Testis (tissue), 2 donors: ENCODE measurements at regions not wholly inside any gene's neighbourhood (a gene's known extent, or its start where the extent isn't known, plus 50 kb on each side); places are given as distances from the start of the nearest gene placed in this dataset.

Experiments
- POLR2A ChIP-seq: fragments of 450-650 bp; IDR thresholded peaks from one replicate; pipeline ENCODE4 v1.6.1; 2017; ENCODE audit warnings: antibody characterized with exemption, mild to moderate bottlenecking, moderate library complexity
- TF ChIP-seq, protein P1 (sequence below), 3 experiments: fragments of 450-650 bp in 2 of 3; fragments of 200-600 bp in 1 of 3; sonication (generic) in 1 of 3; IDR thresholded peaks; one replicate each; pipeline ENCODE4 v1.5.1; 2016 to 2019; ENCODE audit warnings: antibody characterized with exemption in 3 of 3, mild to moderate bottlenecking in 2 of 3, moderate library complexity in 1 of 3

DNA sequence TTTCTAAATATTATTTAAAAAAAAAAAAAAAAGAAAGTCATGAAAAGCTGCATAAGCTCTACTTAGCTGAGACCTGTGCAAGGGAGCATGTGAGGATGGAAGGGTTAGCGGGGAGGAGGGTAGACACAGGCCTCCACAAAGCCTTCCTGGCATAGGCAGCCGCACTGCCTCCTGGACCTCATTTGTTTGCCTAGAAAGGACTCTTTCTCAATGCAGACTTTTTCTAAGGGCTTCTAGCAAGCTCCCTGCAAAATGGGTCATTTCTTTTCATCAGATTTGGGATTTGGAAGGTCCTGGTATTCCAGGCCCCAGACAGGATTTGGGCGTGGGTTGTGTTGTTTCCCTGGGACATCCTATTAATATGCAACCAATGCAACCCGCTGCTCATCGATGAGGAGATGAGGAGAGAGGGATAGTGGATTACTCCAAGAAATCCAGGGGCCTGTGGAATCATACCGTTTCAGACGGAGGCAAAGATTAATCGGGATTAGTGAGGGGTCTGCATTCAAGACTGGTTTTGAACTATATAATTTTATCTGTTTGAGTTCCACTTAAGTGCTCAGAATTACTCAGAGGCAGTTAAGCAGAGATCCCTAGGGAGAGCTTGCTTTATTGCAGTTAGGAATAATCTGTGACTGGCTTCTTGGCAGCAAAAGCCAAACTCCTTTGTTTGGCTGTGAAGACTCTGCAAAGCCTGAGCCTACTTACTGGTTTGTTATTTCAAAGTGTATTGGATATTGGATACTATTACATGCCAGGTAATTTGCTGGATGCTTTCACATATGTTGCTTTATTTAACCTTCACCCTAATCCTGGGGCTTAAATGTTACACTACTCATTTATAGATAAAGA lies 106.9 kb upstream of the NAV2 start:
- TF ChIP-seq, protein P1, sequence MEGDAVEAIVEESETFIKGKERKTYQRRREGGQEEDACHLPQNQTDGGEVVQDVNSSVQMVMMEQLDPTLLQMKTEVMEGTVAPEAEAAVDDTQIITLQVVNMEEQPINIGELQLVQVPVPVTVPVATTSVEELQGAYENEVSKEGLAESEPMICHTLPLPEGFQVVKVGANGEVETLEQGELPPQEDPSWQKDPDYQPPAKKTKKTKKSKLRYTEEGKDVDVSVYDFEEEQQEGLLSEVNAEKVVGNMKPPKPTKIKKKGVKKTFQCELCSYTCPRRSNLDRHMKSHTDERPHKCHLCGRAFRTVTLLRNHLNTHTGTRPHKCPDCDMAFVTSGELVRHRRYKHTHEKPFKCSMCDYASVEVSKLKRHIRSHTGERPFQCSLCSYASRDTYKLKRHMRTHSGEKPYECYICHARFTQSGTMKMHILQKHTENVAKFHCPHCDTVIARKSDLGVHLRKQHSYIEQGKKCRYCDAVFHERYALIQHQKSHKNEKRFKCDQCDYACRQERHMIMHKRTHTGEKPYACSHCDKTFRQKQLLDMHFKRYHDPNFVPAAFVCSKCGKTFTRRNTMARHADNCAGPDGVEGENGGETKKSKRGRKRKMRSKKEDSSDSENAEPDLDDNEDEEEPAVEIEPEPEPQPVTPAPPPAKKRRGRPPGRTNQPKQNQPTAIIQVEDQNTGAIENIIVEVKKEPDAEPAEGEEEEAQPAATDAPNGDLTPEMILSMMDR (IDR thresholded peaks at IDR 0.05) = no peak
- TF ChIP-seq POLR2A = no peak
